ENCODE measurements at regions not wholly inside any gene's neighbourhood (a gene's known extent, or its start where the extent isn't known, plus 50 kb on each side); places are given as distances from the start of the nearest gene placed in this dataset.

- TF ChIP-seq EGR1 (IDR thresholded peaks at IDR 0.05): no peak
- TF ChIP-seq YY1 (IDR thresholded peaks at IDR 0.05; ENCODE audit: low read depth): no peak
- TF ChIP-seq REST (IDR thresholded peaks at IDR 0.05; ENCODE audit: low read depth): no peak
- no peak for TF ChIP-seq TEAD4 (IDR thresholded peaks at IDR 0.05)
- no peak for TF ChIP-seq TCF12 (IDR thresholded peaks at IDR 0.05; ENCODE audit: low read depth)
Observed at GRCh38 chr10:78742406-78742729, 326.4 kb upstream of the ZMIZ1 start.

GRCh38 chr10:78742730-78743615 lies 325.8 kb upstream of the ZMIZ1 start:
- no peak for TF ChIP-seq REST (IDR thresholded peaks at IDR 0.05; ENCODE audit: low read depth)
- no peak for TF ChIP-seq EGR1 (IDR thresholded peaks at IDR 0.05)
- TF ChIP-seq TCF12 (IDR thresholded peaks at IDR 0.05; ENCODE audit: low read depth): no peak
- no peak for TF ChIP-seq MAX (IDR thresholded peaks at IDR 0.05)
- no peak for TF ChIP-seq TAF1 (IDR thresholded peaks at IDR 0.05; ENCODE audit: low read depth)

GRCh38 chr10:78744056-78744455 lies 324.7 kb upstream of the ZMIZ1 start:
- TF ChIP-seq EP300 (IDR thresholded peaks at IDR 0.05; ENCODE audit: borderline replicate concordance) (no peak), FOXM1 (IDR thresholded peaks at IDR 0.05; ENCODE audit: borderline replicate concordance, low read depth) (no peak), CREB1 (IDR thresholded peaks at IDR 0.05; ENCODE audit: low read depth) (no peak), ZBTB7A (IDR thresholded peaks at IDR 0.05; ENCODE audit: low read depth) (no peak), TEAD4 (IDR thresholded peaks at IDR 0.05) (no peak), MAX (IDR thresholded peaks at IDR 0.05) (no peak), CEBPB (IDR thresholded peaks at IDR 0.05) (no peak), TCF12 (IDR thresholded peaks at IDR 0.05; ENCODE audit: low read depth) (no peak)

- TF ChIP-seq FOXM1 (IDR thresholded peaks at IDR 0.05; ENCODE audit: borderline replicate concordance, low read depth) (no peak), CREB1 (IDR thresholded peaks at IDR 0.05; ENCODE audit: low read depth) (no peak), TCF12 (IDR thresholded peaks at IDR 0.05; ENCODE audit: low read depth) (no peak), YY1 (IDR thresholded peaks at IDR 0.05; ENCODE audit: low read depth) (no peak), REST (IDR thresholded peaks at IDR 0.05; ENCODE audit: low read depth) (no peak), EP300 (IDR thresholded peaks at IDR 0.05; ENCODE audit: borderline replicate concordance) (no peak), EGR1 (IDR thresholded peaks at IDR 0.05) (no peak), RAD21 (IDR thresholded peaks at IDR 0.05; ENCODE audit: low read depth) (no peak), CEBPB (IDR thresholded peaks at IDR 0.05) (no peak), MAX (IDR thresholded peaks at IDR 0.05) (no peak), USF1 (IDR thresholded peaks at IDR 0.05) (no peak), ZBTB7A (IDR thresholded peaks at IDR 0.05; ENCODE audit: low read depth) (no peak)
Observed at GRCh38 chr10:78744491-78745090, 324.2 kb upstream of the ZMIZ1 start.

- no peak for TF ChIP-seq EP300 (IDR thresholded peaks at IDR 0.05; ENCODE audit: borderline replicate concordance)
Observed at GRCh38 chr10:78745441-78745840, 323.3 kb upstream of the ZMIZ1 start.

Measured in Ishikawa (cell line).